ENCODE measurements at regions not wholly inside any gene's neighbourhood (a gene's known extent, or its start where the extent isn't known, plus 50 kb on each side); places are given as distances from the start of the nearest gene placed in this dataset.

GRCh38 chr16:76190480-76190879 lies 86.7 kb upstream of the CNTNAP4 start:
- Histone ChIP-seq H3K4me3 (no peak overlapping the region), H3K27ac (no peak overlapping the region), H3K9me3 (peaks cover 0 to 6% (median 0%) of the 10 kb centered on the region in 3 donors), H3K4me1 (peaks cover 0 to 6% (median 5%) of the 10 kb centered on the region in 3 donors), H3K36me3 (no peaks in the 10 kb centered on the region), H3K27me3 (no peaks in the 10 kb centered on the region)
- no peak for TF ChIP-seq POLR2A (IDR thresholded peaks at IDR 0.05)
- TF ChIP-seq CTCF (IDR thresholded peaks at IDR 0.05) = no peak
- DNase-seq = no peak
- intact Hi-C loops (cut with DNase I) = no loop called here

GRCh38 chr16:76193906-76194615 lies 83.1 kb upstream of the CNTNAP4 start:
- no peak for DNase-seq

GRCh38 chr16:76194616-76195015 lies 82.6 kb upstream of the CNTNAP4 start:
- H3K4me3 ChIP-seq = peak overlapping the region in 1 of 4 donors; percentile 30

More at GRCh38 chr16:76193906-76194615, 83.1 kb upstream of the CNTNAP4 start:
- intact Hi-C loops (cut with DNase I) = no loop called here
- TF ChIP-seq CTCF (IDR thresholded peaks at IDR 0.05) (no peak), POLR2A (IDR thresholded peaks at IDR 0.05) (no peak)
- Histone ChIP-seq H3K4me1 (peaks cover 0 to 6% (median 5%) of the 10 kb centered on the region in 3 donors), H3K4me3 (peak overlapping the region in 1 of 4 donors; percentile 30), H3K27ac (peak overlapping the region in 3 of 4 donors; percentile 54 to 62 (median 56)), H3K36me3 (no peaks in the 10 kb centered on the region), H3K9me3 (no peaks in the 10 kb centered on the region), H3K27me3 (no peaks in the 10 kb centered on the region)
- WGBS, 2 donors = 24 to 25% methylated on average over 8 of the region's 8 CpGs

GRCh38 chr16:76195056-76195455 lies 82.1 kb upstream of the CNTNAP4 start:
- Histone ChIP-seq H3K27ac (peak overlapping the region in 1 of 4 donors; percentile 62), H3K36me3 (no peaks in the 10 kb centered on the region), H3K27me3 (no peaks in the 10 kb centered on the region), H3K4me3 (no peak overlapping the region), H3K4me1 (peaks cover 0 to 6% (median 5%) of the 10 kb centered on the region in 3 donors), H3K9me3 (no peaks in the 10 kb centered on the region)
- TF ChIP-seq CTCF (IDR thresholded peaks at IDR 0.05) = no peak
- no peak for TF ChIP-seq POLR2A (IDR thresholded peaks at IDR 0.05)
- 28 to 63% methylated on average over 2 to 3 of the region's 3 CpGs for WGBS, 2 donors
- intact Hi-C loops (cut with DNase I) = no loop called here
- DNase-seq = no peak

More at GRCh38 chr16:76194616-76195015, 82.6 kb upstream of the CNTNAP4 start:
- DNase-seq = no peak
- Histone ChIP-seq H3K36me3 (no peaks in the 10 kb centered on the region), H3K27ac (peak overlapping the region in 3 of 4 donors; percentile 54 to 62 (median 56)), H3K4me1 (peaks cover 0 to 6% (median 5%) of the 10 kb centered on the region in 3 donors), H3K27me3 (no peaks in the 10 kb centered on the region), H3K9me3 (no peaks in the 10 kb centered on the region)
- 8 to 28% methylated on average over 2 of the region's 2 CpGs for WGBS, 2 donors
- no peak for TF ChIP-seq CTCF (IDR thresholded peaks at IDR 0.05)
- no peak for TF ChIP-seq POLR2A (IDR thresholded peaks at IDR 0.05)
- intact Hi-C loops (cut with DNase I) = no loop called here

- intact Hi-C loops (cut with DNase I) = no loop called here
- 48 to 78% methylated on average over 2 of the region's 2 CpGs for WGBS, 2 donors
- no peak for DNase-seq
- H3K9me3 ChIP-seq = no peaks in the 10 kb centered on the region
- no peak for TF ChIP-seq CTCF (IDR thresholded peaks at IDR 0.05)
- no peak for TF ChIP-seq POLR2A (IDR thresholded peaks at IDR 0.05)
- H3K4me1 ChIP-seq = peaks cover 0 to 6% (median 5%) of the 10 kb centered on the region in 3 donors
- no peaks in the 10 kb centered on the region for H3K27me3 ChIP-seq
- H3K36me3 ChIP-seq = no peaks in the 10 kb centered on the region
- H3K27ac ChIP-seq = no peak overlapping the region
- H3K4me3 ChIP-seq = no peak overlapping the region
Measured at GRCh38 chr16:76195648-76196047, 81.6 kb upstream of the CNTNAP4 start.
